ENCODE measurements at regions not wholly inside any gene's neighbourhood (a gene's known extent, or its start where the extent isn't known, plus 50 kb on each side); places are given as distances from the start of the nearest gene placed in this dataset.

- TF ChIP-seq CTCF (IDR thresholded peaks at IDR 0.05) (no peak), POLR2A (IDR thresholded peaks at IDR 0.05) (no peak)
Observed at GRCh38 chr6:106000935-106001334, 85.2 kb upstream of the PRDM1 start.

Measured in testis (tissue), 2 donors.